ENCODE measurements at regions not wholly inside any gene's neighbourhood (a gene's known extent, or its start where the extent isn't known, plus 50 kb on each side); places are given as distances from the start of the nearest gene placed in this dataset.

GRCh38 chr9:107650995-107651394, 161.4 kb upstream of the KLF4 start:
- ChIA-PET CTCF (ENCODE audit: low intra/inter-chr PET ratio, low total read pairs) (no interaction called here), POLR2A (no interaction called here)
- H3K79me2 ChIP-seq (ENCODE audit: insufficient read depth, low read length): no peaks in the 10 kb centered on the region
- H3K4me1 ChIP-seq (ENCODE audit: insufficient read depth, low read length): no peaks in the 10 kb centered on the region
- no peak overlapping the region for H3K27ac ChIP-seq (ENCODE audit: extremely low read length, insufficient read depth, low read length)
- in situ Hi-C loops (cut with HindIII; ENCODE audit: extremely low pct_ligation_motif_present, low pct_unique_long_range_greater_than_20kb): no loop called here
- H3K9me3 ChIP-seq (ENCODE audit: low read length): no peaks in the 10 kb centered on the region
- DNase-seq (ENCODE audit: low spot score) (no peak), ATAC-seq (no peak), FAIRE-seq (no peak)
- no peak overlapping the region for H3K9ac ChIP-seq (ENCODE audit: insufficient read depth, low read depth, low read length)
- intact Hi-C loops (cut with micrococcal nuclease; ENCODE audit: unreplicated experiment): no loop called here
- no peak overlapping the region for H3K4me2 ChIP-seq (ENCODE audit: low read depth, low read length)
- no peak overlapping the region for H3K4me3 ChIP-seq (replicated peaks in 1 of 3; ENCODE audit: insufficient read depth in 1 of 3, low read depth in 2 of 3, low read length in 3 of 3)
- H3K27me3 ChIP-seq (ENCODE audit: control insufficient read depth in 1 of 2, insufficient read depth in 2 of 2, low read length in 2 of 2): peaks cover 0 to 8% of the 10 kb centered on the region in 2 experiments; a peak in 1 of 5 replicates
- WGBS (ENCODE audit: low lambda C conversion rate): 2% methylated on average over 3 of the region's 3 CpGs
- H3K36me3 ChIP-seq (replicated peaks in 1 of 2; ENCODE audit: control insufficient read depth in 1 of 2, insufficient read depth in 2 of 2, low read length in 2 of 2): no peaks in the 10 kb centered on the region
- no peak overlapping the region for H2AFZ ChIP-seq (ENCODE audit: low read length)
- BruUV-seq (replicated peaks): no TSS peak
- H4K20me1 ChIP-seq (ENCODE audit: insufficient read depth, low read length): no peaks in the 10 kb centered on the region
- no peak for TF ChIP-seq ZNF503 (CRISPR knock-in tag; IDR thresholded peaks at IDR 0.05)
- TF ChIP-seq JARID2 (CRISPR knock-in tag; IDR thresholded peaks at IDR 0.05; ENCODE audit: insufficient replicate concordance): no peak
- TF ChIP-seq NR2C2 (CRISPR knock-in tag; IDR thresholded peaks at IDR 0.05; ENCODE audit: borderline replicate concordance): no peak
- TF ChIP-seq ZBTB33 (CRISPR knock-in tag; IDR thresholded peaks at IDR 0.05): no peak
- no peak for TF ChIP-seq CHCHD3 (CRISPR knock-in tag; IDR thresholded peaks at IDR 0.05)
- TF ChIP-seq TCF7 (IDR thresholded peaks at IDR 0.05; ENCODE audit: low read depth): no peak
- TF ChIP-seq KLF13 (CRISPR knock-in tag; IDR thresholded peaks at IDR 0.05): no peak
- no peak for TF ChIP-seq ATF5 (CRISPR knock-in tag; IDR thresholded peaks at IDR 0.05; ENCODE audit: low read depth)
- TF ChIP-seq ZNF609 (CRISPR knock-in tag; IDR thresholded peaks at IDR 0.05; ENCODE audit: borderline replicate concordance): no peak
- TF ChIP-seq MATR3 (CRISPR knock-in tag; IDR thresholded peaks at IDR 0.05): no peak
- no peak for TF ChIP-seq STAT6 (CRISPR knock-in tag; IDR thresholded peaks at IDR 0.05; ENCODE audit: borderline replicate concordance)
- TF ChIP-seq ZBTB1 (CRISPR knock-in tag; IDR thresholded peaks at IDR 0.05; ENCODE audit: borderline replicate concordance): no peak
- no peak for TF ChIP-seq SRY (CRISPR knock-in tag; IDR thresholded peaks at IDR 0.05)

Measured in HepG2 (cell line).